ENCODE measurements at regions not wholly inside any gene's neighbourhood (a gene's known extent, or its start where the extent isn't known, plus 50 kb on each side); places are given as distances from the start of the nearest gene placed in this dataset.

- TF ChIP-seq, protein P1, sequence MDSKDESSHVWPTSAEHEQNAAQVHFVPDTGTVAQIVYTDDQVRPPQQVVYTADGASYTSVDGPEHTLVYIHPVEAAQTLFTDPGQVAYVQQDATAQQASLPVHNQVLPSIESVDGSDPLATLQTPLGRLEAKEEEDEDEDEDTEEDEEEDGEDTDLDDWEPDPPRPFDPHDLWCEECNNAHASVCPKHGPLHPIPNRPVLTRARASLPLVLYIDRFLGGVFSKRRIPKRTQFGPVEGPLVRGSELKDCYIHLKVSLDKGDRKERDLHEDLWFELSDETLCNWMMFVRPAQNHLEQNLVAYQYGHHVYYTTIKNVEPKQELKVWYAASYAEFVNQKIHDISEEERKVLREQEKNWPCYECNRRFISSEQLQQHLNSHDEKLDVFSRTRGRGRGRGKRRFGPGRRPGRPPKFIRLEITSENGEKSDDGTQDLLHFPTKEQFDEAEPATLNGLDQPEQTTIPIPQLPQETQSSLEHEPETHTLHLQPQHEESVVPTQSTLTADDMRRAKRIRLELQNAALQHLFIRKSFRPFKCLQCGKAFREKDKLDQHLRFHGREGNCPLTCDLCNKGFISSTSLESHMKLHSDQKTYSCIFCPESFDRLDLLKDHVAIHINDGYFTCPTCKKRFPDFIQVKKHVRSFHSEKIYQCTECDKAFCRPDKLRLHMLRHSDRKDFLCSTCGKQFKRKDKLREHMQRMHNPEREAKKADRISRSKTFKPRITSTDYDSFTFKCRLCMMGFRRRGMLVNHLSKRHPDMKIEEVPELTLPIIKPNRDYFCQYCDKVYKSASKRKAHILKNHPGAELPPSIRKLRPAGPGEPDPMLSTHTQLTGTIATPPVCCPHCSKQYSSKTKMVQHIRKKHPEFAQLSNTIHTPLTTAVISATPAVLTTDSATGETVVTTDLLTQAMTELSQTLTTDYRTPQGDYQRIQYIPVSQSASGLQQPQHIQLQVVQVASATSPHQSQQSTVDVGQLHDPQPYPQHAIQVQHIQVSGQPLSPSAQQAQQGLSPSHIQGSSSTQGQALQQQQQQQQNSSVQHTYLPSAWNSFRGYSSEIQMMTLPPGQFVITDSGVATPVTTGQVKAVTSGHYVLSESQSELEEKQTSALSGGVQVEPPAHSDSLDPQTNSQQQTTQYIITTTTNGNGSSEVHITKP (tag by site-specific recombination; IDR thresholded peaks at IDR 0.05) = no peak
- TF ChIP-seq ZBTB21 (tag by site-specific recombination; IDR thresholded peaks at IDR 0.05) (no peak), ZNF37A (tag by site-specific recombination; IDR thresholded peaks at IDR 0.05) (no peak)
Measured at GRCh38 chr18:3383381-3383915, 66.5 kb upstream of the TGIF1 start (continued).

- Histone ChIP-seq H3K4me3 (ENCODE audit: low read depth, low read length) (no peak overlapping the region), H3K36me3 (ENCODE audit: control insufficient read depth in 2 of 2, insufficient read depth in 1 of 2, low read length in 2 of 2) (no peaks in the 10 kb centered on the region), H3K4me1 (ENCODE audit: control insufficient read depth, insufficient read depth, low read length) (peaks cover 5% of the 10 kb centered on the region; the same call in 1 of the 2 replicates), H3K9me3 (ENCODE audit: control insufficient read depth, insufficient read depth, low read depth, low read length) (no peaks in the 10 kb centered on the region; the same call in 1 of the 2 replicates), H3K27ac (ENCODE audit: extremely low read depth, low read depth, low read length) (no peak overlapping the region)
- POLR2A ChIA-PET = interaction anchor here (0.9 to 1.9 kb wide), 2 partner anchors 24 to 64 kb away, joined by 3 to 9 read pairs; partner anchors contain the start of gene TGIF1
- TF ChIP-seq ZNF155 (tag by site-specific recombination; IDR thresholded peaks at IDR 0.05) (no peak), ZNF426 (tag by site-specific recombination; IDR thresholded peaks at IDR 0.05) (no peak)
- CTCF ChIA-PET = interaction anchor here (0.6 to 2.1 kb wide), 8 partner anchors 9 to 209 kb away, joined by 3 to 6 read pairs (median 4); no protein-coding TSS in a partner anchor
Measured at GRCh38 chr18:3384664-3385563, 65.1 kb upstream of the TGIF1 start.

GRCh38 chr18:3388323-3388722, 61.6 kb upstream of the TGIF1 start:
- Histone ChIP-seq H3K27ac (ENCODE audit: extremely low read depth, low read depth, low read length) (no peak overlapping the region), H3K4me3 (ENCODE audit: low read depth, low read length) (no peak overlapping the region), H3K4me1 (ENCODE audit: control insufficient read depth, insufficient read depth, low read length) (peaks cover 5% of the 10 kb centered on the region; the same call in 1 of the 2 replicates), H3K9me3 (ENCODE audit: control insufficient read depth, insufficient read depth, low read depth, low read length) (no peaks in the 10 kb centered on the region; the same call in 1 of the 2 replicates), H3K36me3 (ENCODE audit: control insufficient read depth in 2 of 2, insufficient read depth in 1 of 2, low read length in 2 of 2) (no peaks in the 10 kb centered on the region)
- peak; percentile 63; the same call in 1 of the 2 replicates for TF ChIP-seq ZNF121 (tag by site-specific recombination; IDR thresholded peaks at IDR 0.05)
- no peak for TF ChIP-seq ZBTB20 (tag by site-specific recombination; IDR thresholded peaks at IDR 0.05)
- CTCF ChIA-PET = no interaction called here
- POLR2A ChIA-PET = interaction anchor here (0.7 kb wide), 1 partner anchor 59 kb away, joined by 3 read pairs; no protein-coding TSS in a partner anchor

DNA sequence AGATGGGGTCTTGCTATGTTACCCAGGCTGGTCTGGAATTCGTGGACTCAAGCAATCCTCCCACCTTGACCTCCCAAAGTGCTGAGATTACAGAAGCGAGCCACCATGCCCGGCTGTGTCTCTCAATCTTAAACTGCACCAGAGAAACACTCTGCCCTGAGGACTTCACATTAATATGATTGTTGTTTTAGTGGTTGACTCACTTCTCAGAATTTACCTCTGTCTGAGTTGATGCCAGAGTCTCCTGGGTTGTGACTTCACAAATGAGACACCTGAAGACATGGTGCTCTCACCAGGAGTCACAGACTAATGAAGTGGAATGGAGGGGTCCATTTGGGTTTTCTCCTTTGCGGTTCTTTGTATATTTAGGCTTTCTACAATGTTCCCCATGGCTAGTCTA, 61.0 kb upstream of the TGIF1 start:
- H3K27ac ChIP-seq (ENCODE audit: extremely low read depth, low read depth, low read length) = no peak overlapping the region
- POLR2A ChIA-PET = no interaction called here
- TF ChIP-seq ZNF654 (tag by site-specific recombination; IDR thresholded peaks at IDR 0.05; ENCODE audit: low read depth) = no peak
- no peak for TF ChIP-seq ZNF114 (tag by site-specific recombination; IDR thresholded peaks at IDR 0.05)
- TF ChIP-seq ZNF354C (tag by site-specific recombination; IDR thresholded peaks at IDR 0.05; ENCODE audit: borderline replicate concordance, low read depth) = no peak
- TF ChIP-seq ZNF133 (tag by site-specific recombination; IDR thresholded peaks at IDR 0.05) = no peak
- TF ChIP-seq, protein P2, sequence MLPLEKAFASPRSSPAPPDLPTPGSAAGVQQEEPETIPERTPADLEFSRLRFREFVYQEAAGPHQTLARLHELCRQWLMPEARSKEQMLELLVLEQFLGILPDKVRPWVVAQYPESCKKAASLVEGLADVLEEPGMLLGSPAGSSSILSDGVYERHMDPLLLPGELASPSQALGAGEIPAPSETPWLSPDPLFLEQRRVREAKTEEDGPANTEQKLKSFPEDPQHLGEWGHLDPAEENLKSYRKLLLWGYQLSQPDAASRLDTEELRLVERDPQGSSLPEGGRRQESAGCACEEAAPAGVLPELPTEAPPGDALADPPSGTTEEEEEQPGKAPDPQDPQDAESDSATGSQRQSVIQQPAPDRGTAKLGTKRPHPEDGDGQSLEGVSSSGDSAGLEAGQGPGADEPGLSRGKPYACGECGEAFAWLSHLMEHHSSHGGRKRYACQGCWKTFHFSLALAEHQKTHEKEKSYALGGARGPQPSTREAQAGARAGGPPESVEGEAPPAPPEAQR (tag by site-specific recombination; IDR thresholded peaks at IDR 0.05) = no peak
- TF ChIP-seq ZNF239 (tag by site-specific recombination; IDR thresholded peaks at IDR 0.05) = no peak
- TF ChIP-seq ZNF174 (tag by site-specific recombination; IDR thresholded peaks at IDR 0.05) = no peak
- TF ChIP-seq ZXDB (tag by site-specific recombination; IDR thresholded peaks at IDR 0.05) = no peak
- TF ChIP-seq ZNF155 (tag by site-specific recombination; IDR thresholded peaks at IDR 0.05) = no peak
- no peak for TF ChIP-seq MYNN (tag by site-specific recombination; IDR thresholded peaks at IDR 0.05; ENCODE audit: borderline replicate concordance)
- no peak for TF ChIP-seq ZNF777 (tag by site-specific recombination; IDR thresholded peaks at IDR 0.05; ENCODE audit: borderline replicate concordance)
- H3K4me3 ChIP-seq (ENCODE audit: low read depth, low read length) = no peak overlapping the region
- H3K36me3 ChIP-seq (ENCODE audit: control insufficient read depth in 2 of 2, insufficient read depth in 1 of 2, low read length in 2 of 2) = no peaks in the 10 kb centered on the region
- CTCF ChIA-PET = interaction anchor here (0.7 kb wide), 1 partner anchor 34 kb away, joined by 4 read pairs; no protein-coding TSS in a partner anchor
- H3K4me1 ChIP-seq (ENCODE audit: control insufficient read depth, insufficient read depth, low read length) = no peaks in the 10 kb centered on the region
- no peaks in the 10 kb centered on the region; the same call in 1 of the 2 replicates for H3K9me3 ChIP-seq (ENCODE audit: control insufficient read depth, insufficient read depth, low read depth, low read length)
